ENCODE measurements at regions not wholly inside any gene's neighbourhood (a gene's known extent, or its start where the extent isn't known, plus 50 kb on each side); places are given as distances from the start of the nearest gene placed in this dataset.

- TF ChIP-seq POLR2A (IDR thresholded peaks at IDR 0.05) (no peak), CTCF (IDR thresholded peaks at IDR 0.05) (no peak)
- DNase-seq, result no peak
- no peaks in the 10 kb centered on the region for H3K36me3 ChIP-seq (replicated peaks in 1 of 2; ENCODE audit: insufficient read depth in 1 of 2, low read depth in 2 of 2)
- H3K4me3 ChIP-seq, result no peak overlapping the region
- H3K27ac ChIP-seq, result no peak overlapping the region
- WGBS, 2 donors, result 92 to 99% methylated on average over 3 of the region's 3 CpGs
- H3K27me3 ChIP-seq, result no peaks in the 10 kb centered on the region
- H3K9me3 ChIP-seq, result no peaks in the 10 kb centered on the region
- intact Hi-C loops (cut with DNase I), result no loop called here
- H3K4me1 ChIP-seq, result no peaks in the 10 kb centered on the region
- no peak for ATAC-seq
Measured at GRCh38 chr1:55904541-55904940, 674.8 kb downstream of the PLPP3 start.

- TF ChIP-seq POLR2A (IDR thresholded peaks at IDR 0.05) (no peak), CTCF (IDR thresholded peaks at IDR 0.05) (no peak)
- Histone ChIP-seq H3K36me3 (replicated peaks in 1 of 2; ENCODE audit: insufficient read depth in 1 of 2, low read depth in 2 of 2) (no peaks in the 10 kb centered on the region), H3K4me1 (no peaks in the 10 kb centered on the region), H3K4me3 (no peak overlapping the region), H3K27me3 (no peaks in the 10 kb centered on the region), H3K9me3 (no peaks in the 10 kb centered on the region), H3K27ac (no peak overlapping the region)
- no peak for DNase-seq
- WGBS, 2 donors, result 92 to 96% methylated on average over 1 of the region's 1 CpG
- intact Hi-C loops (cut with DNase I), result no loop called here
- ATAC-seq, result no peak
Measured at GRCh38 chr1:55898181-55898580, 681.2 kb downstream of the PLPP3 start.

GRCh38 chr1:55896210-55896609, 681.0 kb upstream of the USP24 start:
- Histone ChIP-seq H3K4me1 (no peaks in the 10 kb centered on the region), H3K9me3 (no peaks in the 10 kb centered on the region), H3K27ac (no peak overlapping the region), H3K4me3 (no peak overlapping the region), H3K36me3 (replicated peaks in 1 of 2; ENCODE audit: insufficient read depth in 1 of 2, low read depth in 2 of 2) (no peaks in the 10 kb centered on the region), H3K27me3 (no peaks in the 10 kb centered on the region)
- TF ChIP-seq POLR2A (IDR thresholded peaks at IDR 0.05) (no peak), CTCF (IDR thresholded peaks at IDR 0.05) (no peak)
- DNase-seq (no peak), ATAC-seq (no peak)
- 77 to 78% methylated on average over 5 of the region's 5 CpGs for WGBS, 2 donors
- intact Hi-C loops (cut with DNase I), result no loop called here

- H3K36me3 ChIP-seq (replicated peaks in 1 of 2; ENCODE audit: insufficient read depth in 1 of 2, low read depth in 2 of 2), result no peaks in the 10 kb centered on the region
- no peak overlapping the region for H3K4me3 ChIP-seq
- no peaks in the 10 kb centered on the region for H3K9me3 ChIP-seq
- ATAC-seq (no peak), DNase-seq (no peak)
- WGBS, 2 donors, result 68 to 70% methylated on average over 2 of the region's 2 CpGs
- H3K4me1 ChIP-seq, result no peaks in the 10 kb centered on the region
- no peaks in the 10 kb centered on the region for H3K27me3 ChIP-seq
- H3K27ac ChIP-seq, result no peak overlapping the region
- TF ChIP-seq CTCF (IDR thresholded peaks at IDR 0.05) (no peak), POLR2A (IDR thresholded peaks at IDR 0.05) (no peak)
- intact Hi-C loops (cut with DNase I), result no loop called here
Measured at GRCh38 chr1:55894521-55894920, 679.4 kb upstream of the USP24 start.

GRCh38 chr1:55893155-55893554, 678.0 kb upstream of the USP24 start:
- Histone ChIP-seq H3K36me3 (replicated peaks in 1 of 2; ENCODE audit: insufficient read depth in 1 of 2, low read depth in 2 of 2) (no peaks in the 10 kb centered on the region), H3K27ac (no peak overlapping the region), H3K4me3 (no peak overlapping the region), H3K27me3 (no peaks in the 10 kb centered on the region), H3K9me3 (no peaks in the 10 kb centered on the region), H3K4me1 (no peaks in the 10 kb centered on the region)
- TF ChIP-seq POLR2A (IDR thresholded peaks at IDR 0.05) (no peak), CTCF (IDR thresholded peaks at IDR 0.05) (peak in 5 of 7 experiments; percentile 12 to 49 (median 30))
- DNase-seq, result no peak
- WGBS, 2 donors, result 20 to 23% methylated on average over 2 of the region's 2 CpGs
- peak; percentile 55 for ATAC-seq
- intact Hi-C loops (cut with DNase I), result no loop called here
